GM21367 (cell line): ENCODE measurements at regions not wholly inside any gene's neighbourhood (a gene's known extent, or its start where the extent isn't known, plus 50 kb on each side); places are given as distances from the start of the nearest gene placed in this dataset.

Experiments used
- ATAC-seq: cut with Tn5 transposase; IDR thresholded peaks from one replicate; pipeline ENCODE4 v1.9.1; 2021; ENCODE audit not compliant: unreplicated experiment

- no peak for ATAC-seq
Measured at GRCh38 chr6:21807299-21808044, 213.9 kb downstream of the SOX4 start.

- ATAC-seq = no peak
Measured at GRCh38 chr6:21808045-21808470, 214.5 kb downstream of the SOX4 start.

GRCh38 chr6:21808551-21809242 lies 215.1 kb downstream of the SOX4 start:
- ATAC-seq = no peak

- ATAC-seq = no peak
Measured at GRCh38 chr6:21811484-21811883, 217.9 kb downstream of the SOX4 start.

GRCh38 chr6:21816231-21816630 lies 222.7 kb downstream of the SOX4 start:
- ATAC-seq = no peak

- no peak for ATAC-seq
Measured at GRCh38 chr6:21820442-21820841, 226.9 kb downstream of the SOX4 start.

GRCh38 chr6:21823371-21823770 lies 229.8 kb downstream of the SOX4 start:
- no peak for ATAC-seq

- ATAC-seq = no peak
Measured at GRCh38 chr6:21824431-21825177, 231.1 kb downstream of the SOX4 start.

GRCh38 chr6:21826023-21826422 lies 232.5 kb downstream of the SOX4 start:
- no peak for ATAC-seq

- ATAC-seq = no peak
Measured at GRCh38 chr6:21826904-21827303, 233.4 kb downstream of the SOX4 start.

GRCh38 chr6:21827425-21828202 lies 234.1 kb downstream of the SOX4 start:
- ATAC-seq = no peak

- no peak for ATAC-seq
Measured at GRCh38 chr6:21828704-21829103, 235.2 kb downstream of the SOX4 start.

- ATAC-seq = no peak
Measured at GRCh38 chr6:21829126-21829525, 235.6 kb downstream of the SOX4 start.

GRCh38 chr6:21831521-21832291 lies 238.2 kb downstream of the SOX4 start:
- no peak for ATAC-seq

- ATAC-seq = no peak
Measured at GRCh38 chr6:21836277-21836676, 242.7 kb downstream of the SOX4 start.

- ATAC-seq = no peak
Measured at GRCh38 chr6:21836772-21837425, 243.3 kb downstream of the SOX4 start.

GRCh38 chr6:21840428-21840827 lies 246.9 kb downstream of the SOX4 start:
- ATAC-seq = no peak

GRCh38 chr6:21842875-21843645 lies 249.5 kb downstream of the SOX4 start:
- no peak for ATAC-seq
